ENCODE measurements at regions not wholly inside any gene's neighbourhood (a gene's known extent, or its start where the extent isn't known, plus 50 kb on each side); places are given as distances from the start of the nearest gene placed in this dataset.

- ChIA-PET POLR2A (no interaction called here), CTCF (interaction anchor here (0.5 to 0.6 kb wide), 2 partner anchors 51 to 73 kb away, joined by 3 read pairs; no protein-coding TSS in a partner anchor)
- Histone ChIP-seq H3K36me3 (ENCODE audit: control insufficient read depth in 2 of 2, insufficient read depth in 1 of 2, low read length in 2 of 2) (no peaks in the 10 kb centered on the region), H3K4me3 (ENCODE audit: low read depth, low read length) (no peak overlapping the region), H3K27ac (ENCODE audit: extremely low read depth, low read depth, low read length) (no peak overlapping the region), H3K4me1 (ENCODE audit: control insufficient read depth, insufficient read depth, low read length) (no peaks in the 10 kb centered on the region), H3K9me3 (ENCODE audit: control insufficient read depth, insufficient read depth, low read depth, low read length) (no peaks in the 10 kb centered on the region)
- no peak for TF ChIP-seq BCL6B (tag by site-specific recombination; IDR thresholded peaks at IDR 0.05)
- peak; percentile 36 for TF ChIP-seq GLIS2 (tag by site-specific recombination; IDR thresholded peaks at IDR 0.05)
Measured at GRCh38 chr9:129350143-129350935, 172.3 kb upstream of the IER5L start.

GRCh38 chr9:129349665-129349947, 171.5 kb upstream of the IER5L start:
- CTCF ChIA-PET = no interaction called here

More at GRCh38 chr9:129349665-129349947, 171.5 kb upstream of the IER5L start:
- POLR2A ChIA-PET = no interaction called here
- Histone ChIP-seq H3K9me3 (ENCODE audit: control insufficient read depth, insufficient read depth, low read depth, low read length) (no peaks in the 10 kb centered on the region), H3K27ac (ENCODE audit: extremely low read depth, low read depth, low read length) (no peak overlapping the region), H3K4me3 (ENCODE audit: low read depth, low read length) (no peak overlapping the region), H3K36me3 (ENCODE audit: control insufficient read depth in 2 of 2, insufficient read depth in 1 of 2, low read length in 2 of 2) (no peaks in the 10 kb centered on the region), H3K4me1 (ENCODE audit: control insufficient read depth, insufficient read depth, low read length) (no peaks in the 10 kb centered on the region)
- TF ChIP-seq ZNF514 (tag by site-specific recombination; IDR thresholded peaks at IDR 0.05) = no peak
- no peak for TF ChIP-seq PRDM6 (tag by site-specific recombination; IDR thresholded peaks at IDR 0.05)
- no peak for TF ChIP-seq ZNF302 (tag by site-specific recombination; IDR thresholded peaks at IDR 0.05; ENCODE audit: low read depth)
- no peak for TF ChIP-seq ZNF157 (tag by site-specific recombination; IDR thresholded peaks at IDR 0.05)
- TF ChIP-seq OSR2 (tag by site-specific recombination; IDR thresholded peaks at IDR 0.05) = no peak
- TF ChIP-seq REST (tag by site-specific recombination; IDR thresholded peaks at IDR 0.05) = no peak
- no peak for TF ChIP-seq ZNF449 (tag by site-specific recombination; IDR thresholded peaks at IDR 0.05)
- TF ChIP-seq PBX3 (CRISPR knock-in tag; IDR thresholded peaks at IDR 0.05) = no peak
- TF ChIP-seq ZFP37 (tag by site-specific recombination; IDR thresholded peaks at IDR 0.05) = no peak
- no peak for TF ChIP-seq EGR2 (tag by site-specific recombination; IDR thresholded peaks at IDR 0.05; ENCODE audit: low read depth)
